GM18507 (cell line): ENCODE measurements at regions not wholly inside any gene's neighbourhood (a gene's known extent, or its start where the extent isn't known, plus 50 kb on each side); places are given as distances from the start of the nearest gene placed in this dataset.

ENCODE experiments used
- DNase-seq: peaks from one replicate; pipeline ENCODE4 v3.0.0; 2011; ENCODE audit warnings: low read depth; ENCODE audit not compliant: insufficient read length; ENCODE audit errors: extremely low spot score
- FAIRE-seq: peaks from 2 replicates; lab custom pipeline; 2011; peaks lifted over from hg19 to GRCh38; lab: Jason Lieb, UNC

DNA sequence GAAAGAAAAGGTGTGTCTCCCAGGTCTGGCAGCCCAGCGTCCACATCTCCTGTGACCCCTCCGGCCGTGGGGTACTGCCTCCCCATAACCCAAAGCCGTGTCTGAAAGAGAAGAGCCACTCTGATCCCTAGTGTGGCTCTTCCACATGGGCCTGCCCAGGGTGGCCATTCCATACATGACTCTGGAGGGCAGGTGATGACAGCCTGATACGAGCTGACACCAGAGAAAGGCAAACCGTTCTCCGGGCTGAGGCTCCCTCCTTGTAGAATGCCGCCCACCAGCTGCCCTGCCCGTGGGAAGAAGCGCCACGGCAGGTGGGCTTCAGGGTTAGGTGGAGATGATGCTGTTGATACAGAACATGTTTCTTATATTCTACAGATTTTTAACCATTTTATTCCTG lies 451.6 kb upstream of the SALL3 start:
- FAIRE-seq, result no peak

DNA sequence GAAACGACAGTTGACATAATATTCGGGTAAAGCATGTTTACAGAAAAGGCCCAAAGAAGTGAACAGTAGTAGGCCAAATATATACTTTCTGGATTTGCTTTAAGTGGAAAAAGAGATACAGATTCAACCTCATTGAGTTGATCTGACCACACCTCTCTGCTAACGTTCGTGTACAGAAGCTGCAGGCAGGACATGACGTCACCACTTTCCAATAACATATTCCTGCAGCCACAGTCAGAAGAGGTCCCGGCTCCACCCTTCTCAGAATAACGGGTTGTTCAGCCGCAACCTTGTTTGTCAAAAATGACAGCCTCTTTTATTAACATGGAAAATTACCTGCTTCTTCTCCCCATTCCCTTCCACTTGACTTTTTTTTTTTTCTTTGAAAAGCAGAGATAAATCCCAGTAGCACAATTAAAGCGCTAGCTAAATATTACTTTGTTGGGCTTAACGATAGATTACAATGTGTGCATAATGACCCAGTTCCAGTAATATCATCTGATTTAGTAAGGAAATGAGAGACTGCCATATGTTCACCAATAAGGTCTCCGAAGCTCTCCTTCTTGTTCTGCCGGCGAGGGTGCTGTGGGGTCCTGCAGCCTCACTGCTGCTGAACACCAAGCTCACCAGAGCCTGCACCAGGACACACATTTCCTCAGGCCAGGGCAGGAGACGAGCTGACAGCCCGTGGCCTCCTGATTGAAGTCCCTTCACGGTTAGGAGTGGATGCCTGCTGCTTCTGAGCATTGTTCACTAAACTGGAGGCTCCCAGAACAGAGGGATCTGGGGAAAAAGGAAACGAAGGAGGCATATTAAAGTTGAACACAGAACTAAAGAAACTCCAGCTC lies 451.0 kb upstream of the SALL3 start:
- no peak for FAIRE-seq
- DNase-seq, result no peak

More for the DNA sequence above, 451.6 kb upstream of the SALL3 start:
- no peak for DNase-seq

DNA sequence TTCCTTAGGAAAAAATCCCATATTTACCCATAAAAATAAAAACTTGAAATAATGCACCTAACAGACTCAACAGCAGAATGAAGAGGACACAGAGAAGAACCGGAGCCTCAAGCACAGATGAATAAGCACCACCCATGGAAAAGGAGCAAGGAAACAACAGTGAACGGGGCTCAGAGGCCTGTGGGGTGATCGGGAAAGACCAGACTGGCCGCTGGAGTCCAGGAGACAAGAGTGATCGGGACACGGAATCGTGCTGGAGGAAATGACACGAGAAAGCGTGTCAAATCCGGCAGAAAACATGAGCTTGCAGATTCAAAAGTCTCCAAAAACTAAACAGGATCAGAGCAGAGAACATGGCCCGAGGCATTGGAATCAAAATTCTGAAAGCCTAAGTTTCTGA lies 448.0 kb upstream of the SALL3 start:
- FAIRE-seq (no peak), DNase-seq (no peak)

DNA sequence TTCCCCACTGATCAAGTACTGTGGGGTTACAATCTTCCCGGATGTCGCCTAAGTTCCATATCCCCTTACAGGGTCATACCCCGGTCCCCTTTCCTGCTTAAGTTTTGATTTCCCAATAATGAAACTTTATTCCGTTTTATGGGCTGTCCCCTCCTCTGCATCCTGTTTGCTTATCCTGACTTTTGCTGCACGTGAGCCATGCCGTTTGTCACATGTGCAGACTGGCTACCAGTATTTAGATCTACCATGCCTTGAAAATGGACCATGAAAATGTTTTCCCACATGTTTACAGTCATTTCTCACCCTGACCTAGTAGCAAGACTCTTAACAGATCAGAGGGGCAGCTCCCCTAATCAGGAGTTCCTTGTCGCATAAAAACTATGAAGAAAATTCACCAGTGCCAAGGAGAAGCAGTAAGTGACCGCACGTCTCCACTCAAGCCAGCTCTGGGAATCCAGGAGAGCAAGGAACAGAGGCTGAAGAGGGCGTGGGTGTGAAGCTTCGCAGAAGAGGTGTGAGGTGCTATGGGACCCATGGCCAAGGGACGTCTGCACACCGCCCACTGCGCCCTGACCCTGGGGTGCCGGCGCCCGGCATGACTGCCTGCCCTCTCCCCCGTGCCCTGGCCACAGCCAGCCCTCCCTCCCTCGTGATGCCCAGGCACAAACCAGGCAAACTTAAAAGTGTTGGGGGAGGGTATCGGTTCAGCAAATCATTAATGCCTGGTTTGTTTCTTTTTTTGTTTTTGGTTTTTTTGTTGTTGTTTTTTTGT lies 440.8 kb upstream of the SALL3 start:
- DNase-seq (no peak), FAIRE-seq (no peak)

DNA sequence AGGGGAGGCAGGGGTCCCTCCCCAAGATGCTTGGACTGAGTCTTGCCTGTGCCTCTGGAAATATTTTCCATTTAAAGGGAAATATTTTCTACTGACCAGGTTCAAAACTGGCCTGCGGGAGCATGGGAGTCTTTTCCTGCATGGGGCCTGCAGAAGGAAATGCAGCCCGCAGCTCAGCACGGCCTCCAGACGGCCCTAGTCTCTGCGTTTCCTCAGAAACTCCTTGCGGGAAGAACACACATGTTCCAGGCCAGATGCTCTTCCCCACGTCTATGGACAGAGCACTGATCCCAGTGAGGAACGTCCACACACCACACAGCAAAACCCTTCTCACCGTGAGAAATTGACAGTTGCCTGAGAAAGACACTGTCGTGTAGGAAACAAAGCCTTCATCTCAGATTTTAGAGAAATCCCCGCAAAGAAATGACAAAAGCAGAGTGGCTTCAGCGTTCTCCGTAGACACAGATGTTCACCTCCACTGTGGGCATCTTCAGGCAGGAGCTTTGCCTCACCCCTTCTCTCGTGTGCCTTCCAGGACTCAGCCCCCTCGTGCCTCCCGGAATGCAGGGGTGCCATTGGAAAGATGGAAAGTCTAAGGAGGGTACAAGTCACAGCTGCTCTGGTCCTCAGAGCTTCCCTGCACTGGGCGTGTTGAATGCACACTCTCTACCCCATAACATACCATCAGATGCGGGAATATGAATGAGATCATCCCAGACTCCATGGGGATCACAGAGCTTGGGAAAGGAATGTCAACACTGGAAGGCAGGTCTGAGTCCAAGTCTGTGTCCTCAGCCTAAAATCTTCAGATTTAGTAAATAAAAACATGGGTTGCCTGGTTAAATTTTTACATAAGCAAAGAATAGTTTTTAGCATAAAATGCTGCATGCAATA lies 438.7 kb upstream of the SALL3 start:
- no peak for DNase-seq
- FAIRE-seq, result no peak

DNA sequence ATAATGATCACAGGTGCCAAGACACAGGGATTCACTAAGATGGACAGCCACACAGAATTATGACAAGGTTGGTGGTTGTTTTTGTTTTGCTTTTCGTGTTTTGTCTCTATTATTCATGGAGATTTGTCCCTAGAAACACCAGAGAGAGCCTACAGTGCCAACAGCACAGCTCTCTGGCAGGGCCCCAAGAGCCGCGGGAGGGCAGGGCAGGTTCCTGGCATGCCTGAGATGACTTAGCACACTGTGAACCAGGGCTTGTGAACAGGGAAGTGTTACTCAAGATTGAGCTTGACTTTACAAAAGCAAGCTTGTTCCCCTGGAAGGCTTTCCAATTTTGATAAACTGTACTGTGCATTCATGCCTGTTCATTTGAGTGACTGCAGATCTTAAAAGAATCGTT lies 437.4 kb upstream of the SALL3 start:
- no peak for FAIRE-seq
- DNase-seq, result no peak

DNA sequence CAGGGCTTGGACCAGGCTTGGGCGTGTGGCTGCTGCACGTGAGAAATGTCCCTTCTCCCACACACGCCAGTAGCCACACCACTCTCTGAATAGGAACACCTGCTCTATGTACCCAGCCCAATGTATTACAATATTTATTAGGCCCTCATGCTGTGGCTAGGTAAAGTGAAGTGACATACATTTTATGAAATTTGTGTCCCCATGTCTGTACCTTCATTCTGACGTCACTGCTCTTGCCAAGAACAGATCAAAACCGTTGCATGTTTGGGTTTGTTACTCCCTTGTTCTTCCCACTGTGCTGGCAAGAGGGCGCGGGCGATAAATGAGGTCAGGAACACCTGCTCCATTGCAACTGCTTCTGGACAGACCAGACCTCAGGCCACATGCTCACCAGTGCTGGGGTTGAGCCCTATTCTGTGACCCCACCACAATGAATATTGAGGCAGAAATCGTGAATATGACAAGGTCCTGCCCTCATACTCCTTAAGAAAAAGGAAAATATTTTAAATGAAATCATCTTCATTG lies 436.4 kb upstream of the SALL3 start:
- DNase-seq, result no peak
- FAIRE-seq, result no peak

DNA sequence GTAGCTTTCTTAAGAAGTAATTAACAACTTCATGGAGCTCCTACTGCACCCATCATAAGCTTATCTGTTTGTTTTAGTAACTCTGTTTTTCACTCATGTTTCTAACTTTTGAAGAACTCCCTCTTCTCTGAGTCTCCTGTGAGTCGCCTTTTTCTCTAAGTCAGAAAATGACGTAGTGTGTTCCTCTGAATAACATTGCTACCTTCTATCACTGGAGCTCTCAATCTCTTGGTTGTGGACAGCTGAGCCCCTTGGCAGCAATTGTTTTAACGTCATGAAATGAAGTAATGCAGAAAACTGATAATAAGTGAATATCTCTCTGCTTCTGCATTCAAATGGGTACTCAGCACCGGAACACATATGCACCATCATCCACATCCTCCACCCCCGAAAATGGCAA lies 433.3 kb upstream of the SALL3 start:
- no peak for DNase-seq
- FAIRE-seq, result no peak

DNA sequence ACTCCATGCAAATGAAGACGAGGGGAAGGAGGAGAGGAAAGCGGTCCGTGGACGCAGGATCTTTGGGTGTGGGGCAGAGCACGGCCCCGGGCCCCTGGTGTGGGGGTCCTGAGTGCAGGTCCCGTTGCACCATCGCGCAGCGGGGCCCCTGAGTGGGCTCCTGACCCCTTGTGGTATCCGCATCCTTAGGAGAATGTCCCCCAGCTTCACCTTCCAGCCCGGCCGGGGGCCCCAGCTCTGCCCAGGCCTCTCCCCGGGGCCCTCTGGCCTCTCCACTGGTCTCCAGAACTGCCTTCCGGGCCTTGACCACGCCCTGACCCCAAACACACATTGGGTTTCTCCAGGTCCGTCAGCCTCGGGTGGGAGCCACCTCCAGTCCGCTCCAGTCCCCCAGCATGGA lies 431.8 kb upstream of the SALL3 start:
- no peak for FAIRE-seq
- DNase-seq, result no peak

DNA sequence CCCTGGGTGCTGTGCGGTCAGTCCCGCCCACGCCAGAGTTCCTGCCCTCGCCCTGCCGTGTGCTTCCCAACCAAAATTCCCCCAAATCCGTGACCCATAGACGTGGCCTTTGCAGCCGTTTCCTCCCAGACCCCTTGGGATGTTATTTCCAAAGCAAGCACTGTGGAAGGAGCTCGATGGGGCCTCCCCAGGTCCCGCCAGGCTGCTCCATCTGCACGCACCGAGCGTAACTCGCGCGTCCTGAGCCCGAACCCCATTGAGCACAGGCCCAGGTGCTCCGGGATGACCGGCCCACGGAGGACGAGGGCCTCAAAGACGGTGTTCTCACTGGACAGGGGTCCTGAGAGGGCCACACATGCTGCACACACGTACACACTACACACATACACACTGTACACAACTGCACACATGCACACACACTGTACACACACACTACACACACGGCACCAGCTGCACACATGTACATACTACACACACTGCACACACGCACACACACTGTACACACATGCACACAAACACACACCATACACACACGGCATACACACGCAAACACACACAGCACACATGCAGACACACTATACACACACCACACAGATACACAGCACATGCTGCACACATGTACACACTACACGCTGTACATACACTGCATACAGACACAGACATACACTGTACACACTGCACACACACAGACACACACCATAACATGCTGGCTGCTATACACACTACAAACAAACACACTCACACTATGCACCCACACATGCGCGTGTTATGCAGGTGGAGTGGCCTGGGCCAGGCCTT lies 431.2 kb upstream of the SALL3 start:
- FAIRE-seq (no peak), DNase-seq (no peak)

DNA sequence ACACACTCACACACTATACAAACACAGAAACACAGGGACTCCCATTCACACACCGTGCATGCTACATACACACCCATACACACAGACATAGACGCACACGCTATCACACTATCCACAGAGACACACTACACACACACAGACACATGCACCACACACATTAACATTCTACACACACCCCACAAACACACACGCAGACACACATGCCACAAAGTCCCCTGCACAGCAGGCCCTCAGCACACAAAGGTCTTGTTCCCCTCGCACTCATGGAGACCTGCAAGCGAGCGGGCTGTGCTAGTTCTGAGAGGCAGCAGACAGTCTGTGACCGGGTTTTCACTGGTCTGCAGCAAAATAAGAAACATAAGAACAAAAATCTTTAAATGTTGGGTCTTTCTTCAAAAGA lies 429.6 kb upstream of the SALL3 start:
- FAIRE-seq, result no peak
- DNase-seq, result no peak

DNA sequence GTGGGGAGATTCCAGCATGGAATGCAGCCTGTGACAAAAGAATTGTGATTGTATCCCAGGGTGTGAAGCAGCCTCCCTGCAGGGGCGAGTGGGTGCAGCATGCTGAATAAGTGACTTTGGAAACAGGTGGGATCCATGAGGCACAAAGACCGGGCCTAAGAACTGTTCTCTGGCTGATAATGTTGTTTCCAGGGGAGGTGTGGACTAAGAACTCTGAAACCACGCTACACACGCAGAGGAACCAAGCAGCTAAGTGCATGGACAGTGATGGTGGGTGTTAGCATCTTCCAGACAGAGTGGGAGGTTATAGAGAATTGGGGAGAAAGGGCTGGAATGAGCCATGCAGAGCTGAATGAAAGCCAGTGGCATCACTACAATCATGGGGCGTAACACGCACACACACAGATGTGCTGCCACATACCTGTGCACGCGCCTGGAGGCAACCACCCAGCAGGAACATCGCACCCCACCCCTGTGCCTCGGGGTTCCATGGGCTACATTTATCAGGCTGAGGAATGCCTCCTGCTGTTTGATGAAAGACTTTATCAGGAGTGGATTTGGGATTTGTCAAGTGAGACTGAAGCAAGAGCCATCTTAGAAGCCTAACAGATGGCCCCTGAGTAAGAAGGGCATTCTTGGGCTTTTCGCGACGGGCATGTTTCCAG lies 424.5 kb upstream of the SALL3 start:
- no peak for DNase-seq

DNA sequence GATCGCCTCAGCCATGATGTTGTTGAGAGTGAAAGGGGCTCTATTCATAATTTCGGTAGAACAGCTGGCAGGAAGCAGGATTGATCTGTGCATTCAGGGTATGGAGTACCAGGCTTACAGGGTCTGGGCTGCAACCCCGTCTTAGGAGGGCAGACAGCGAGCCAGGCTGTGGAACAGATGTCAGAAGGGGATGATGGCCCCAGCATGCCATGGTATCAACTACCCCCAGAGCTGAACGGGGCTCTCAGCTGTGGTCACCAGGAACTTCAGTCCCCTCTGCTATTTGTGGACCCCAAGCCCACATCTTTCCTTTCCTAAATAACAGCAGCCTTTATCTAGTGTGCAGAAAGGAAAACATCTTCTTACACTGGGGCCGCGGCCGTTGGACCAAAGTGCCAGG lies 422.2 kb upstream of the SALL3 start:
- no peak for FAIRE-seq
- DNase-seq, result no peak

More for the DNA sequence above, 424.5 kb upstream of the SALL3 start:
- no peak for FAIRE-seq

DNA sequence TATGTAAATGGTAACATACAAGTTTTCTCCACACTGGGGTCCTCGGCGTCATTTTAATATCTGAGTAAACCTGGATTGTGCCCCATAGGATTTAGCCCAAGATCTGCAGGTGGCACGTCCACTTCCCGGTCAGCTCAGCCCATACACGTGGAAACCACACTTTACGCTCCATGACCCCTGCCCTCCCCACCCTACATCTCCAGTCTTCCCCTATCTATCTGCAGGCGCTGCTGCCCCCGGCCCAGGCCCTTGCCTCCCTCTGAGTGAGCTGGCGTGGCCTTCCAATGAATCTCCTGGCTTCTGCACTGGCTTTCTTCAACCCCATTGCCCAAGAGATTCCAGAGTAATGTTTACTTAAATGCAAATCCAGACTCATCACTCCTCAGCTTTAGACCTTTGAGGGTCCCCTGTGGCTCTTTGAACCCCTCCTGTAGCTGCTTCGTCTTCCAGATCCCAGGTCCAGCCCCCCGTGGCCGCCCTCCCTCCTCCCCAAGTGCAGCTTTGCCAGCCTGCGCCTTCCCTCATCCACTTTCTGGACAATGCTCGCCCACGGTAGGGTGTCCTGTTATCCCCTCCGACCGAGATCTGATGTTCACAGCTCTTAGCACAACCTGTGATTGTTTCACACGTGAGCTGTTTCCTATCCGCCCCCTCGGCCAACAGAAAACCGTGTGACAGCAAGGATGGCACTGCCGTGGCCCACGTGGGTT lies 421.4 kb upstream of the SALL3 start:
- DNase-seq (no peak), FAIRE-seq (no peak)

DNA sequence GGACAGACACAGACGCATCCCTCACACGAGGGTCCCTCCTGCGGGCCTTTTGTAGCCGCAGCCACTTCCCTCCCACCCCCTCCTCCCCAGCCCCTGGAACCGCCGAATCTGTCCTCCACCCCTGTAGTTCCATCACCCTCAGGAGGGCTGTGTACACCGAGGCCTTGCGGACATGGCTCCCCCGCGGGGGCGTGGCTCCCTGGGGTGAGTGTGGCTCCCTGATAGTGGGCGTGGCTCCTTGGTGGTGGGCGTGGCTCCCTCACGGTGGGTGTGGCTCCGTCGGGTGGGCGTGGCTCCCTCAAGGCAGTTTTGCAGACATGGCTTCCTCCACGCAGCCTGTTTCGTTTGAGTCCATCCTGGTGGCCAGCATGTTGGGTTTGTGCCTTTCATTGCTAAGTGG lies 420.7 kb upstream of the SALL3 start:
- DNase-seq (no peak), FAIRE-seq (no peak)

DNA sequence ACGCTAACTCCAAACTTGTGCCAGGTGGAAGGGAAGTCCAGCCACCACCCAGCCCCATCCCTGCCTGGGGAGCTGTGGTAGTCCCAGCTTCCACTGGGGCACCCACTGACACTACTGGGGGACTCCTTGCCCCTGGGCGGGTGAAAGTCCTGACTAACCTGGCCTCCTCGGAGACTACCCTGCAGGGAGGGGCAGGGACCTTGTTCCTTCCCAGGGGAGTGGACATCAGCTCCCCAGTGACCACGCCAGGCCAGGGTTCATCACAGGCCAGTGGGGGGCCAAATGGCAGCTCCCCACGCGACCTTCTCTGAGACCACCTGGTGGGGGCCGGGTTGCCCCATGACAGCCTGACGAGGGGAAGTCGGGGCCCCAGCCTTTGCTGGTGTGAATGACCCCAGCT lies 420.0 kb upstream of the SALL3 start:
- FAIRE-seq, result no peak
- no peak for DNase-seq

DNA sequence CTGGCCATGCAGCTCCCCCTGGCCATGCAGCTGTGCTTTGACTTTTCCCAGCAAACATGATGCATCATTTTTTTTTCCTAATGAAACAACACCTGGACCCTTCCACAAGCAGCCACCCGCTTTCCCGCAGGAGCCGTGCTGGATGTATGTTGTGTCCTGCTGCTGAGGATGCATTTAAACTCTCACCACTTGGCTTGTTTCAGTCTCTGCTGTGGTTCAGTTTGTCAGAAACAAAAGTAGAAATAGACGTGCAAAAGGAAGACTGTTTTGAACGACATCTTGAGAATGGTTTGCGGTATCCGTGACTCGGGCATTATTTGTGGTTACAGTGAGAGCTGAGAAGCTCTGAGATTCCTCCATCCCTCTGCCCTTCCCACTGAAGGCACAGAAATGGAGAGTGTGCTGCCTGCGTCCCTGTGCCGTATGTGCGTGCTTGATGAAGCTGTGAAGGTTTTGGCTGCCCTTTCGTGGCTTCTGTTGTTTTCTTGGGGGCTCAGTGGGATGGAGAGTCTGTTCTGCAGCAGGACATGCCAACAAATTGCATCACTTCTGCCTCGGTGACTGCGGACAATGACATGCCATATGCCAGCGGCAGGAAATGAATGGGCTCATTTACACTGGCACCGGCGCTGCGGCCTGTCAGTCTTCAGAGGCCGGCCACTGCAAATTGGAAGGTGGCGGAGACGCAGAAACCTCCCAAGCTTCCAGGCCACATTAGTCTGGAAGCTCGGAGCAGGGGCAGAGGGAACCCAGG lies 417.7 kb upstream of the SALL3 start:
- DNase-seq, result no peak
- no peak for FAIRE-seq
